ENCODE measurements at regions not wholly inside any gene's neighbourhood (a gene's known extent, or its start where the extent isn't known, plus 50 kb on each side); places are given as distances from the start of the nearest gene placed in this dataset.

GRCh38 chr9:19689328-19690101 lies 99.3 kb downstream of the SLC24A2 start:
- Histone ChIP-seq H3F3A (ENCODE audit: low read length, unreplicated experiment) (no peaks in the 10 kb centered on the region), H3K27me3 (ENCODE audit: low read length) (peaks cover 1% of the 10 kb centered on the region; the same call in 1 of the 2 replicates), H3K9me3 (ENCODE audit: low read length) (no peaks in the 10 kb centered on the region), H3K79me2 (ENCODE audit: low read length) (no peaks in the 10 kb centered on the region), H4K20me1 (ENCODE audit: low read length) (no peaks in the 10 kb centered on the region), H3K4me2 (ENCODE audit: low read length) (no peak overlapping the region), H3K9me2 (replicated peaks; ENCODE audit: low read length) (no peaks in the 10 kb centered on the region), H3K27ac (ENCODE audit: low read length) (no peak overlapping the region), H3K9ac (ENCODE audit: low read length) (no peak overlapping the region), H3K4me1 (ENCODE audit: insufficient read depth, low read length) (no peaks in the 10 kb centered on the region), H3K4me3 (ENCODE audit: low read length) (no peak overlapping the region), H3K36me3 (ENCODE audit: low read depth, low read length) (no peaks in the 10 kb centered on the region), H2AFZ (ENCODE audit: low read length) (no peak overlapping the region)
- no TSS peak for BruUV-seq (replicated peaks)
- DNase-seq (no peak), ATAC-seq (no peak)
- no peak for TF ChIP-seq EZH2 (IDR thresholded peaks at IDR 0.05; ENCODE audit: low read length, unreplicated experiment)
- no peak for TF ChIP-seq CTCF (conservative IDR thresholded peaks at IDR 0.05; ENCODE audit: low read depth, low read length)
- no peak for TF ChIP-seq EZH2phosphoT487 (IDR thresholded peaks at IDR 0.05; ENCODE audit: borderline replicate concordance, low read length)
- CTCF ChIA-PET = interaction anchor here (0.6 kb wide), 1 partner anchor 1706 kb away, joined by 3 read pairs; no protein-coding TSS in a partner anchor
- POLR2A ChIA-PET (ENCODE audit: unreplicated experiment) = no interaction called here
- intact Hi-C loops (cut with micrococcal nuclease) = no loop called here

GRCh38 chr9:19683715-19684114 lies 105.1 kb downstream of the SLC24A2 start:
- Histone ChIP-seq H3K9ac (ENCODE audit: low read length) (no peak overlapping the region), H2AFZ (ENCODE audit: low read length) (no peak overlapping the region), H4K20me1 (ENCODE audit: low read length) (no peaks in the 10 kb centered on the region), H3K4me2 (ENCODE audit: low read length) (no peak overlapping the region), H3K9me3 (ENCODE audit: low read length) (no peaks in the 10 kb centered on the region), H3K27ac (ENCODE audit: low read length) (no peak overlapping the region), H3F3A (ENCODE audit: low read length, unreplicated experiment) (no peaks in the 10 kb centered on the region), H3K9me2 (replicated peaks; ENCODE audit: low read length) (no peaks in the 10 kb centered on the region), H3K27me3 (ENCODE audit: low read length) (peaks cover 34% of the 10 kb centered on the region), H3K79me2 (ENCODE audit: low read length) (no peaks in the 10 kb centered on the region), H3K4me3 (ENCODE audit: low read length) (no peak overlapping the region), H3K36me3 (ENCODE audit: low read depth, low read length) (no peaks in the 10 kb centered on the region), H3K4me1 (ENCODE audit: insufficient read depth, low read length) (no peaks in the 10 kb centered on the region)
- intact Hi-C loops (cut with micrococcal nuclease) = no loop called here
- DNase-seq (no peak), ATAC-seq (no peak)
- TF ChIP-seq CTCF (conservative IDR thresholded peaks at IDR 0.05; ENCODE audit: low read depth, low read length) = no peak
- TF ChIP-seq EZH2phosphoT487 (IDR thresholded peaks at IDR 0.05; ENCODE audit: borderline replicate concordance, low read length) = no peak
- no peak for TF ChIP-seq EZH2 (IDR thresholded peaks at IDR 0.05; ENCODE audit: low read length, unreplicated experiment)
- CTCF ChIA-PET = no interaction called here
- POLR2A ChIA-PET (ENCODE audit: unreplicated experiment) = no interaction called here
- BruUV-seq (replicated peaks) = no TSS peak

- Histone ChIP-seq H3K9me2 (replicated peaks; ENCODE audit: low read length) (no peaks in the 10 kb centered on the region), H3K27ac (ENCODE audit: low read length) (no peak overlapping the region), H3F3A (ENCODE audit: low read length, unreplicated experiment) (no peaks in the 10 kb centered on the region), H3K79me2 (ENCODE audit: low read length) (no peaks in the 10 kb centered on the region), H4K20me1 (ENCODE audit: low read length) (no peaks in the 10 kb centered on the region), H3K9me3 (ENCODE audit: low read length) (no peaks in the 10 kb centered on the region), H3K36me3 (ENCODE audit: low read depth, low read length) (no peaks in the 10 kb centered on the region), H2AFZ (ENCODE audit: low read length) (no peak overlapping the region), H3K4me3 (ENCODE audit: low read length) (no peak overlapping the region), H3K4me2 (ENCODE audit: low read length) (no peak overlapping the region), H3K9ac (ENCODE audit: low read length) (no peak overlapping the region), H3K4me1 (ENCODE audit: insufficient read depth, low read length) (no peaks in the 10 kb centered on the region), H3K27me3 (ENCODE audit: low read length) (peaks cover 34% of the 10 kb centered on the region)
- intact Hi-C loops (cut with micrococcal nuclease) = no loop called here
- POLR2A ChIA-PET (ENCODE audit: unreplicated experiment) = no interaction called here
- DNase-seq (no peak), ATAC-seq (no peak)
- BruUV-seq (replicated peaks) = no TSS peak
- CTCF ChIA-PET = no interaction called here
- TF ChIP-seq EZH2phosphoT487 (IDR thresholded peaks at IDR 0.05; ENCODE audit: borderline replicate concordance, low read length) = no peak
- no peak for TF ChIP-seq CTCF (conservative IDR thresholded peaks at IDR 0.05; ENCODE audit: low read depth, low read length)
- no peak for TF ChIP-seq EZH2 (IDR thresholded peaks at IDR 0.05; ENCODE audit: low read length, unreplicated experiment)
Measured at GRCh38 chr9:19682397-19682796, 106.4 kb downstream of the SLC24A2 start.

All from PC-3 (cell line).